Testis (tissue), 2 donors: ENCODE measurements at regions not wholly inside any gene's neighbourhood (a gene's known extent, or its start where the extent isn't known, plus 50 kb on each side); places are given as distances from the start of the nearest gene placed in this dataset.

Source experiments
- CTCF ChIP-seq, 3 experiments: fragments of 450-650 bp in 2 of 3; fragments of 200-600 bp in 1 of 3; sonication (generic) in 1 of 3; IDR thresholded peaks; one replicate each; pipeline ENCODE4 v1.5.1; 2016 to 2019; ENCODE audit warnings: antibody characterized with exemption in 3 of 3, mild to moderate bottlenecking in 2 of 3, moderate library complexity in 1 of 3
- POLR2A ChIP-seq: fragments of 450-650 bp; IDR thresholded peaks from one replicate; pipeline ENCODE4 v1.6.1; 2017; ENCODE audit warnings: antibody characterized with exemption, mild to moderate bottlenecking, moderate library complexity

DNA sequence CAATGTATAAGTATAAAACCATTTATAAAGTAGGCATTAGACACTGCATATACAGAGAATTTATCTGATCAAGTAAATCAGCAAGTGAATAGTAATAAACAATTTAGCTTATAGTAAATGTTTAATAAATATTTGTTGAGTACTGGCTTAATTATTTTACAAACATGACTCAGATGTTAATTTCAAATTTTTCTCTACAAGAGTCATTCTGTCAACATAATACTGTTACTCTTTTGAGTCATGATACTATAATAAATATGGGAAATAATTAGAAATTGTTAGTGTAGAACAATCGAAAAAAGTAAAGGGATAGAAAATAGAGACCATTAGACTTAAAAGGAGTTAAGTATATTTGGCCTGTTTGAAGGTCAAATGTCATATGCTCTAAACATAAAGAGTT, 133.6 kb upstream of the MC4R start:
- TF ChIP-seq CTCF (IDR thresholded peaks at IDR 0.05) (no peak), POLR2A (no peak)
